ENCODE measurements at regions not wholly inside any gene's neighbourhood (a gene's known extent, or its start where the extent isn't known, plus 50 kb on each side); places are given as distances from the start of the nearest gene placed in this dataset.
A peak's percentile ranks its signal among the peaks of the same experiment; 100 is the strongest.
"Not testable (repeated sequence)": the region's sequence is repeated elsewhere in the genome, so short reads cannot be mapped to it uniquely, and the experiment has no call there.

GRCh38 chr19:37303591-37304171 is 67.2 kb upstream of the ZNF527 start:
- no peak for DNase-seq

DNA sequence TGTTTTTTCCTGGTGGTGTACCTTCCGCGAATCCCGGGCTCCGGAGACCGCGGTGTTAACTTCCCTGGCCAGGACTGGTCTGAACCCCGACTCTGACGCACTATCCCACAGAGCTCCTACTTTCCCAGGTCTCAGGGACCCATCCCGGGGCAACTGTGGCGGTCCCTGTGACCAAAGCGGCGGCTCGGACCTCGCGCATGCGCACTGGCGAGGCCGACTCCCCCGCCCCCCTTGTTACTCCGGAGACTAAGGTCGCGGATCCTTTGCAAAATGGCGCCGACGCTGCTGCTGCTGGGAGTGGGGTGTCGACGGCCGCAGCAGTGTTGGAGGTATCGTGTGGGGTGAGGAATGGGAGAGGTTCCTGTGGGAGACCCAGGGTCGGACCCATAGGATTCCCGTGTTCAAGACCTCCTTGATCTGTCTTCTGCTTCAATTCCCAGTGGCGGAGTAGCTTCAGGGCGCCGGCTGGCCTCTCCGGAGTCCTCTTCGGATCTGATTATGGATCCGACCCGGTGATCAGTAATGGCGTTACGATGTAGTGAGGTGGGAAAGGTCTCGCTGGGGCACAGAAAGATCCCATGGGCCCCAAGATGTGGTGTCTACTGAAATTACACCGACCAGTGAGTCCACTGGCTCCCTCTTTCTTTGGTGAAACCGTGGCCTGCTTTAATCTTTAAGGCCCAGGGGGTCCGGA is 66.6 kb upstream of the ZNF527 start:
- DNase-seq, result peak; percentile 82

DNA sequence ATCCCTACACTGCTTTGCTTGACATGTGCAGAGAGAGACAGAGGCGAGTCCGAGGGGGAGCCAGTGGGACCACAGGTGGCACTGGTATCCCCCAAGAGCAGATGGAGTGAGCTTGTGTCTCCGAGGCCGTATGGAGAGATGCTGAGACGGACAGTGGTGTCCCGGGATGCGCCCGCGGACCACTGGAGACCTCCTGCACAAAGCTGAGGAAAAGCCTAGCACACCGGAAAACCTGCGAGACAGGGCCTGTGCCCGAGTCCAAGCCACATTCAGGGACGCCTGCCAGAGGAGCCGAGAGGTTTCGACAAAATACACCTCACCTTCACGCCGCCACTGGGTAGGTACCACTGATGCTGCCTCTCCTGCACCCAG is 66.0 kb upstream of the ZNF527 start:
- DNase-seq, result no peak

DNA sequence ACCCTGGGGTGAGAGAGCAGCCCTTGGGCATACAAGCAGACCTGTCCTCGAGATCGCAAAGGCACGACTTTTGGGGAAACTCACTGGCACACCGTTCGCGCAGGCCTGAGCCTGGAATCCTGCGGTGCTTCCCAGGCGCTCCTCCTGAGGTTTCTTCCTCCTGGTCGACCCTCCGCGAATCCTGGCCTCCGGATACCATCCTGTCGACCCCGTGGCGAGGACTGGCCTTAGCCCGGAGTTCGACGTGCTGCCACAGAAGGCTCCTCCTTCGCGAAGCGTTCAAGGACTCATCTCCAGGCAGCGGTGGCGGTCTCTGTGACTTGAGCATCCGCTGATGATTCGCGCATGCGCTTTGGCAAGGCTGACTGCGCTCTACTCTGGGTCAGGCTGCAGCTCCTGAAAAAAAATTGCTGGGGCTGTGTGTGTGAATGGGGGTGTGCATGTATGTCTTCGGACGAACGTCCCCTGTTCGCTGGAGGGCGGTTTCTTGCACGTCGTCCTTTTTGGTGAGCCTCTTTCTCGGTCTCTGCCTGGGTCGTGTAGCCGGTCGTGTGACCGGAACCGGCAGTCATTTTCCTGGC is 64.4 kb upstream of the ZNF527 start:
- no peak for DNase-seq

DNA sequence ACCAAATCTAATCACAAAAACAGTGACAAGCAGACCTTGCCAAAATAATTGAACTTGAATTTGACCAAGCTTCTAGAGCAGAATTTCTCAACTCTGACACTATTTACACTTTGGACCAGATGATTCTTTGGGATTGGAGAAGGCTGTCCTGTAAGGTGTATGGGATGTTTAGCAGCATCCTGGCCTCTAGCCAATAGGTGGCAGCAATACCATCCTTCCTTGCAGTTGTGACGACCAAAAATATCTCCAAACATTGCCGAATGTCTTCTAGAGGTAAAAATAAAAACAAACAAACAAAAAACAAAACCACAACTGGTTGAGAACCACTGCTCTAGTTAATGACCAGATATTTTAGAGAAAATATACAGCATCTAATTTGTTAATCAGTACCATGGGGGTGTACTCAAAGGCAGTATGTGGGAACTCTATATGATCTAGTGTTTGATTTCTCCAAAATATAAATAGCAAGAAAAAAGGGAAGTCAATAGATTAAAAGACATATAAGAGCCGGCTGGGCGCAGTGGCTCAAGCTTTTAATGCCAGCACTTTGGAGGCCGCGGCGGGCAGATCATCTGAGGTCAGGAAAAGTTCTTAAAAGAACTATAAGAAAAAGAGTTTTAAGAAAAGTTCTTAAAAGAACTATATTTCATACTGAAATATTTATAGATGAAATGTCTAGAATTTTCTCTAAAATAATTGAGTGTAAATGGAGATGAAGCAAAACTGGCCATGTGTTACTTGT is 60.9 kb upstream of the ZNF527 start:
- DNase-seq, result peak; percentile 45

DNA sequence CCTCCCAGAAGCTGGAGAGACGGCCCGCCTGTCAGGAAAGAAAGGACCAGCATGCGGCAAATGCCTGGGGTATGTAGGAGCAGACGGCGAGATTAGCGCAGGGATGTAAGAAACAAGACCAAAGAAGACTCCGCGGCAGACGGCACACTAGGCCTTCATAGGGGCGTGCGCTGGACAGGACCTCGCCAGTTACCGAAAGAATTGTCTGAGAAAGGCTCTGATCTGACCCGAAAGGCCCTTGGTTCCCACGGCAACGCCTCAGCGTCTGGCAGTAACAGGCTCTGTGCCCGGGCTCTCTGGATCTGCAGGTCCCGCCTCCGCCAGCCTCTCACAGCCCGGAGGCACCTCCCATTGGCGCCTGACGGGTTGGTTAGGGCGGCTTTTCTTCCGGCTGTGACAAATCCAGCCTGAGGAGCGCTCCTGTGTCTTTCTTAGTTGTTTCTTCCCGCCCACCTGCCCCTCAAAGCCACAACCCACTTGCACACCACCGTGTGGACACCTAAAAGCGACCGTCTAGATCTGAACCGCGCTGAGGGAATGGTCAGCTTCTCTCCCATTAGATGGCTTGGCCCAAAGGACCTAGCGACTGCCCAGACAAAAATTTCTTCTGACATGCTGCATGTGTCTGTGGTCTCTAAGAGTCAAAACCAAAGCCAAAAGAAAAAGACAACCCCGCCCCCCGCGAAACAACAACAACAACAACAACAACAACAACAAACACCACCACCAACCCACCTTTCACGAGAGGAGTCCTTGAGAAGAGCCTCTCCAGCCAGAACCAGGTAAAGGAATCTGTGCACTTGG is 58.2 kb upstream of the ZNF527 start:
- peak; percentile 80 for DNase-seq

DNA sequence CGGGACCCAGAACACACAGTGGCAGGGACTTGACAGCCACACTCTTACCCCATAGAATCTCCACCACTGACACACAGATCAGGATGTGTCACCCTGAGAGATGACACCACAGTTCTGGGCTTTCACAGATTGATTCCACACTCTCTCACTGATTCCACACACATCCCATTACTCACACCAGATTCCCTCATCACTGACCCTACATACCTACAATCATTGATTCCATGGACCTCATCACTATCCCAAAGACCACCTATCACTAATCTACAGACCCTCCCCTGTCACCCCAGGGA is 57.6 kb upstream of the ZNF527 start:
- no peak for DNase-seq

- peak; percentile 100 for DNase-seq
These were observed 53.3 kb upstream of the ZNF527 start for GRCh38 chr19:37317403-37318209.

- not testable (repeated sequence) for DNase-seq
These were observed 49.9 kb upstream of the ZNF527 start for GRCh38 chr19:37320988-37321387.

All from NCI-H345 (cell line).